ENCODE measurements at regions not wholly inside any gene's neighbourhood (a gene's known extent, or its start where the extent isn't known, plus 50 kb on each side); places are given as distances from the start of the nearest gene placed in this dataset.

DNA sequence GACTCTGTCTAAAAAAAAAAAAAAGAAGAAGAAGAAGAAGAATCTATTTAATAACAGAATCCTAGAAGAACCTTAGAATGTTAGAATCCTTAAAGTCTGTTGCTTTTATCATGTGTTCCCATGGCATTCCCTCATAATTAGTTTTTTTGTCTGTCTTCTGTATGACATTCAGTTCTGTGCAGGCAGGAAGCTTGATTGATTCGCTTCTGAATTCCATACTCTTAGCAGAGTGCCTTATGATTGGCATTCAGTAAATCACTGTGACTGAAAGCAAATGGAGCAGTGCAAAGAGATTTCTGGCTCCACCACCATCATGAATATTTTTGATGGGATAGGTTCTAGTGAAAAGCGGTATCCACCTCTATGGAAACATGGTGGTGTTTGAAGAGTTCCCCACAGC, 1065.9 kb upstream of the RBFOX1 start:
- DNase-seq (ENCODE audit: low read depth, low spot score) (no peak), FAIRE-seq (no peak)
- Histone ChIP-seq H3K9ac (ENCODE audit: control insufficient read depth, extremely low read depth, insufficient read depth, low read length) (no peak overlapping the region), H2AFZ (ENCODE audit: control insufficient read depth, low read length) (no peak overlapping the region), H3K4me2 (ENCODE audit: control insufficient read depth, extremely low read depth, insufficient read depth, low read depth, low read length) (no peak overlapping the region), H3K27me3 (ENCODE audit: control insufficient read depth, extremely low read depth, insufficient read depth, low read length) (no peaks in the 10 kb centered on the region), H3K9me3 (ENCODE audit: control insufficient read depth, low read depth, low read length) (no peaks in the 10 kb centered on the region), H3K27ac (ENCODE audit: control insufficient read depth, insufficient read depth, low read length) (no peak overlapping the region), H4K20me1 (ENCODE audit: control insufficient read depth, extremely low read depth, insufficient read depth, low read length) (no peaks in the 10 kb centered on the region), H3K4me1 (ENCODE audit: control insufficient read depth, extremely low read depth, insufficient read depth, low read length) (no peaks in the 10 kb centered on the region), H3K36me3 (ENCODE audit: control insufficient read depth in 2 of 2, extremely low read depth in 1 of 2, insufficient read depth in 2 of 2, low read length in 2 of 2) (no peaks in the 10 kb centered on the region), H3K4me3 (ENCODE audit: control insufficient read depth in 2 of 3, extremely low read depth in 1 of 3, insufficient read depth in 2 of 3, low read depth in 1 of 3, low read length in 3 of 3) (no peak overlapping the region), H3K79me2 (ENCODE audit: control insufficient read depth, insufficient read depth, low read length) (no peaks in the 10 kb centered on the region), H3K9me1 (ENCODE audit: control insufficient read depth, extremely low read depth, insufficient read depth, low read length) (no peaks in the 10 kb centered on the region)
- dilution Hi-C loops (cut with MboI; ENCODE audit: extremely low pct_ligation_motif_present, low sequenced_read_pairs) = no loop called here
- TF ChIP-seq EZH2 (IDR thresholded peaks at IDR 0.05; ENCODE audit: low read length) = no peak
- TF ChIP-seq, protein P1, sequence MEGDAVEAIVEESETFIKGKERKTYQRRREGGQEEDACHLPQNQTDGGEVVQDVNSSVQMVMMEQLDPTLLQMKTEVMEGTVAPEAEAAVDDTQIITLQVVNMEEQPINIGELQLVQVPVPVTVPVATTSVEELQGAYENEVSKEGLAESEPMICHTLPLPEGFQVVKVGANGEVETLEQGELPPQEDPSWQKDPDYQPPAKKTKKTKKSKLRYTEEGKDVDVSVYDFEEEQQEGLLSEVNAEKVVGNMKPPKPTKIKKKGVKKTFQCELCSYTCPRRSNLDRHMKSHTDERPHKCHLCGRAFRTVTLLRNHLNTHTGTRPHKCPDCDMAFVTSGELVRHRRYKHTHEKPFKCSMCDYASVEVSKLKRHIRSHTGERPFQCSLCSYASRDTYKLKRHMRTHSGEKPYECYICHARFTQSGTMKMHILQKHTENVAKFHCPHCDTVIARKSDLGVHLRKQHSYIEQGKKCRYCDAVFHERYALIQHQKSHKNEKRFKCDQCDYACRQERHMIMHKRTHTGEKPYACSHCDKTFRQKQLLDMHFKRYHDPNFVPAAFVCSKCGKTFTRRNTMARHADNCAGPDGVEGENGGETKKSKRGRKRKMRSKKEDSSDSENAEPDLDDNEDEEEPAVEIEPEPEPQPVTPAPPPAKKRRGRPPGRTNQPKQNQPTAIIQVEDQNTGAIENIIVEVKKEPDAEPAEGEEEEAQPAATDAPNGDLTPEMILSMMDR (optimal IDR thresholded peaks at IDR 0.05 in 1 of 3, IDR thresholded peaks at IDR 0.05 in 1 of 3, conservative IDR thresholded peaks at IDR 0.05 in 1 of 3; ENCODE audit: extremely low read depth in 1 of 3, insufficient read depth in 2 of 3, low read length in 3 of 3) = no peak

- FAIRE-seq = no peak
- dilution Hi-C loops (cut with MboI; ENCODE audit: extremely low pct_ligation_motif_present, low sequenced_read_pairs) = no loop called here
- no peaks in the 10 kb centered on the region for H3K9me3 ChIP-seq (ENCODE audit: control insufficient read depth, low read depth, low read length)
- H4K20me1 ChIP-seq (ENCODE audit: control insufficient read depth, extremely low read depth, insufficient read depth, low read length) = no peaks in the 10 kb centered on the region
- H3K79me2 ChIP-seq (ENCODE audit: control insufficient read depth, insufficient read depth, low read length) = no peaks in the 10 kb centered on the region
- H3K36me3 ChIP-seq (ENCODE audit: control insufficient read depth in 2 of 2, extremely low read depth in 1 of 2, insufficient read depth in 2 of 2, low read length in 2 of 2) = no peaks in the 10 kb centered on the region
- H3K9me1 ChIP-seq (ENCODE audit: control insufficient read depth, extremely low read depth, insufficient read depth, low read length) = no peaks in the 10 kb centered on the region
- TF ChIP-seq, protein P1 (optimal IDR thresholded peaks at IDR 0.05 in 1 of 3, IDR thresholded peaks at IDR 0.05 in 1 of 3, conservative IDR thresholded peaks at IDR 0.05 in 1 of 3; ENCODE audit: extremely low read depth in 1 of 3, insufficient read depth in 2 of 3, low read length in 3 of 3) = no peak
- no peak for TF ChIP-seq EZH2 (IDR thresholded peaks at IDR 0.05; ENCODE audit: low read length)
- H3K27ac ChIP-seq (ENCODE audit: control insufficient read depth, insufficient read depth, low read length) = no peak overlapping the region
- no peak overlapping the region for H3K4me2 ChIP-seq (ENCODE audit: control insufficient read depth, extremely low read depth, insufficient read depth, low read depth, low read length)
- DNase-seq (ENCODE audit: low read depth, low spot score) = no peak
- no peaks in the 10 kb centered on the region for H3K4me1 ChIP-seq (ENCODE audit: control insufficient read depth, extremely low read depth, insufficient read depth, low read length)
- H3K9ac ChIP-seq (ENCODE audit: control insufficient read depth, extremely low read depth, insufficient read depth, low read length) = no peak overlapping the region
- no peaks in the 10 kb centered on the region for H3K27me3 ChIP-seq (ENCODE audit: control insufficient read depth, extremely low read depth, insufficient read depth, low read length)
- H2AFZ ChIP-seq (ENCODE audit: control insufficient read depth, low read length) = no peak overlapping the region
- H3K4me3 ChIP-seq (ENCODE audit: control insufficient read depth in 2 of 3, extremely low read depth in 1 of 3, insufficient read depth in 2 of 3, low read depth in 1 of 3, low read length in 3 of 3) = no peak overlapping the region
Measured at GRCh38 chr16:6265968-6266367, 1066.7 kb upstream of the RBFOX1 start.

All from keratinocyte (primary cell).